SU-DHL-6 (cell line): ENCODE measurements at regions not wholly inside any gene's neighbourhood (a gene's known extent, or its start where the extent isn't known, plus 50 kb on each side); places are given as distances from the start of the nearest gene placed in this dataset.
A peak's percentile ranks its signal among the peaks of the same experiment; 100 is the strongest.

Source experiments
- H2AFZ ChIP-seq: fragments of 200-600 bp; sonication (generic); 2 replicates; pipeline ENCODE4 v1.6.1; 2014; ENCODE audit warnings: low read depth, mild to moderate bottlenecking, moderate library complexity, mixed read lengths, antibody characterized with exemption, low read length; ENCODE audit not compliant: severe bottlenecking
- H3F3A ChIP-seq: fragments of 200-600 bp; shearing (Covaris generic); 2 replicates; pipeline ENCODE4 v1.6.0; 2016; ENCODE audit warnings: antibody characterized with exemption, mild to moderate bottlenecking; ENCODE audit not compliant: insufficient read depth
- H3K27ac ChIP-seq: fragments of 200-600 bp; sonication (generic); 2 replicates; pipeline ENCODE4 v1.5.1; 2016; ENCODE audit warnings: low read depth, mild to moderate bottlenecking, low read length, moderate library complexity, mixed read lengths
- H3K27me3 ChIP-seq: fragments of 200-600 bp; sonication (generic), shearing (Covaris generic); 2 replicates; pipeline ENCODE4 v1.6.0; 2014; ENCODE audit warnings: mild to moderate bottlenecking, low read length
- H3K36me3 ChIP-seq: fragments of 200-600 bp; sonication (generic); 2 replicates; pipeline ENCODE4 v1.6.1; 2014; ENCODE audit warnings: mild to moderate bottlenecking, low read length, mixed read lengths
- H3K4me2 ChIP-seq: fragments of 300-600, 200-600 bp; shearing (Covaris generic), sonication (generic); 2 replicates; pipeline ENCODE4 v1.6.0; 2014; ENCODE audit warnings: low read length, low read depth, mild to moderate bottlenecking; ENCODE audit not compliant: poor library complexity, severe bottlenecking
- H3K4me3 ChIP-seq: fragments of 200-600 bp; sonication (generic); 2 replicates; pipeline ENCODE4 v1.5.1; 2014; ENCODE audit warnings: antibody characterized with exemption, low read length, mild to moderate bottlenecking, mixed read lengths; ENCODE audit not compliant: insufficient read depth, poor library complexity, severe bottlenecking
- H3K79me2 ChIP-seq: fragments of 200-600 bp; sonication (generic); 2 replicates; pipeline ENCODE4 v1.6.1; 2014; ENCODE audit warnings: mild to moderate bottlenecking, low read length, moderate library complexity; ENCODE audit not compliant: insufficient read depth
- H3K9ac ChIP-seq: fragments of 200-600 bp; sonication (generic); 2 replicates; pipeline ENCODE4 v1.7.0; 2014; ENCODE audit warnings: mild to moderate bottlenecking, low read length
- H3K9me2 ChIP-seq: fragments of 200-600 bp; sonication (generic); replicated peaks from 2 replicates; pipeline ENCODE4 v1.6.1; 2014; ENCODE audit warnings: low read length; ENCODE audit not compliant: insufficient read depth
- H3K9me3 ChIP-seq: fragments of 200-600 bp; sonication (generic); 2 replicates; pipeline ENCODE4 v1.6.1; 2014; ENCODE audit warnings: low read length, mixed read lengths; ENCODE audit not compliant: insufficient read depth
- H4K20me1 ChIP-seq: fragments of 200-600 bp; sonication (generic); 2 replicates; pipeline ENCODE4 v1.6.1; 2014; ENCODE audit warnings: low read depth, mild to moderate bottlenecking, antibody characterized with exemption, low read length, moderate library complexity, mixed read lengths
- CTCF ChIP-seq: fragments of 200-600 bp; sonication (generic); IDR thresholded peaks from one replicate; pipeline ENCODE4 v1.5.1; 2017; ENCODE audit warnings: antibody characterized with exemption, mild to moderate bottlenecking, low read length, moderate library complexity; ENCODE audit not compliant: insufficient read depth, poor library complexity, severe bottlenecking
- EZH2phosphoT487 ChIP-seq: fragments of 200-600 bp; sonication (generic), shearing (Covaris generic); conservative IDR thresholded peaks from 2 replicates; pipeline ENCODE4 v1.6.1; 2018; ENCODE audit warnings: mild to moderate bottlenecking, antibody characterized with exemption, low read length, moderate library complexity, mixed read lengths

- Histone ChIP-seq H3F3A (no peaks in the 10 kb centered on the region), H3K4me3 (no peak overlapping the region), H3K79me2 (no peaks in the 10 kb centered on the region), H3K9ac (no peak overlapping the region), H2AFZ (no peak overlapping the region), H3K27me3 (no peaks in the 10 kb centered on the region), H3K27ac (no peak overlapping the region), H4K20me1 (no peaks in the 10 kb centered on the region), H3K4me2 (no peak overlapping the region), H3K9me3 (no peaks in the 10 kb centered on the region), H3K36me3 (no peaks in the 10 kb centered on the region), H3K9me2 (no peaks in the 10 kb centered on the region)
- TF ChIP-seq CTCF (no peak), EZH2phosphoT487 (no peak)
Observed at GRCh38 chr1:55481634-55482033, 266.5 kb upstream of the USP24 start.

GRCh38 chr1:55480029-55480795 is 265.0 kb upstream of the USP24 start:
- TF ChIP-seq CTCF (no peak), EZH2phosphoT487 (no peak)
- Histone ChIP-seq H3K27ac (no peak overlapping the region), H2AFZ (no peak overlapping the region), H3K9me3 (no peaks in the 10 kb centered on the region), H3K36me3 (no peaks in the 10 kb centered on the region), H3F3A (no peaks in the 10 kb centered on the region), H3K79me2 (no peaks in the 10 kb centered on the region), H3K9me2 (no peaks in the 10 kb centered on the region), H3K4me2 (no peak overlapping the region), H4K20me1 (no peaks in the 10 kb centered on the region), H3K9ac (no peak overlapping the region), H3K27me3 (no peaks in the 10 kb centered on the region), H3K4me3 (no peak overlapping the region)

- no peaks in the 10 kb centered on the region for H3K79me2 ChIP-seq
- no peak for TF ChIP-seq EZH2phosphoT487
- peak; percentile 23 for TF ChIP-seq CTCF
- no peak overlapping the region for H3K27ac ChIP-seq
- no peaks in the 10 kb centered on the region for H3K9me2 ChIP-seq
- no peak overlapping the region for H3K9ac ChIP-seq
- no peaks in the 10 kb centered on the region for H3K27me3 ChIP-seq
- H2AFZ ChIP-seq = no peak overlapping the region
- H3K9me3 ChIP-seq = no peaks in the 10 kb centered on the region
- H3K36me3 ChIP-seq = no peaks in the 10 kb centered on the region
- no peaks in the 10 kb centered on the region for H3F3A ChIP-seq
- H4K20me1 ChIP-seq = no peaks in the 10 kb centered on the region
- no peak overlapping the region for H3K4me3 ChIP-seq
- H3K4me2 ChIP-seq = no peak overlapping the region
Observed at GRCh38 chr1:55478742-55479141, 263.6 kb upstream of the USP24 start.
